ENCODE measurements at regions not wholly inside any gene's neighbourhood (a gene's known extent, or its start where the extent isn't known, plus 50 kb on each side); places are given as distances from the start of the nearest gene placed in this dataset.
A peak's percentile ranks its signal among the peaks of the same experiment; 100 is the strongest.

- no peak for DNase-seq (ENCODE audit: low spot score)
Observed at GRCh38 chr6:129778793-129779192, 68.8 kb upstream of the ARHGAP18 start.

DNA sequence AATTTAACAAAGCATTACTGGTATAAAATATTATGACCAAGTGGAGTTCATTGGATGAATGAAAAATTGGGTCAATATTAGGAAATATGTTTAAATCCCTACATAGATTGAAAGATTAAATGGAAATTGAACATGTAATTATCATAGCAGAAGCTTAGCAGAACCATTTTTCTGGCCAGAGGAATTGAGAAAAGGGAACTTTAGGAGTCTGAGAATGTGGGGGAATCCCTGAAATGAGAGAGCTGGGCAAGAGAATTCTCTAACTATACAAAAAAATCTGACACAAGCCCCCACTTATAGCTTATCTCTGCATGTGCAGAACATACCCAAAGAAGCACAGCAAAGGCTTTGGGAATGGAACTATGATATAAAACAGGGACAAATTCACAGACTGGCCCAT, 67.4 kb upstream of the ARHGAP18 start:
- DNase-seq (ENCODE audit: low spot score), result no peak

DNA sequence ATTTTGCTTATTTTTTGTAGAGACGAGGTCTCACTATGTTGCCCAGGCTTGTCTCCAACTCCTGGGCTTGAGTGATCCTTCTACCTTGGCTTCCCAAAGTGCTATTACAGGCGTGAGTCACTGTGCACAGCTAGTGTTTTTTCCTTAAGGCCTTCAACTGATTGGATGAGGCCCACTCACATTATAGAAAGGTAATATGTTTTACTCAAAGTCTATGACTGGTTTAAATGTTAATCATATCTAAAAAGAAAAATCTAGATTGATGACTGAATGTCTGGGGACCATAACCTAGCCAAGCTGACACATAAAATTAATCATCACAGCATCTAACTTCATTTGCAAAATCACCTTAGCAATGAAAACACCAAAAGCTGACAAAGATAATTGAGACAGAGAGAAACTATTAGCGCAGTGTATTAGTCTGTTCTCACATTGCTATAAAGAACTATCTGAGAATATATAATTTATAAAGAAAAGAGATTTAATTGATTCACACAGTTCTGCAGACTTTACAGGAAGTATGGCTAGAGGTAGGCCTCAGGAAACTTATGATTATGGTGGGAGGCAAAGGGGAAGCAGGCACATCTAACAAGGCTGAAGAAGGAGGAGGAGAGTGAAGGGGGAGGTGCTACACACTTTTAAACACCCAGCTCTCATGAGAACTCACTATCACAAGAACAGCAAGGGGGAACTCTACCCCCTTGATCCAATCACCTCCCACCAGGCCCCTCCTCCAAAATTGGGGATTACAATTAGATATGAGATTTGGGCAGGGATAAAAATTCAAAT, 66.8 kb upstream of the ARHGAP18 start:
- DNase-seq (ENCODE audit: low spot score), result no peak

- peak; percentile 47 for DNase-seq (ENCODE audit: low spot score)
Observed at GRCh38 chr6:129774697-129775447, 64.9 kb upstream of the ARHGAP18 start.

DNA sequence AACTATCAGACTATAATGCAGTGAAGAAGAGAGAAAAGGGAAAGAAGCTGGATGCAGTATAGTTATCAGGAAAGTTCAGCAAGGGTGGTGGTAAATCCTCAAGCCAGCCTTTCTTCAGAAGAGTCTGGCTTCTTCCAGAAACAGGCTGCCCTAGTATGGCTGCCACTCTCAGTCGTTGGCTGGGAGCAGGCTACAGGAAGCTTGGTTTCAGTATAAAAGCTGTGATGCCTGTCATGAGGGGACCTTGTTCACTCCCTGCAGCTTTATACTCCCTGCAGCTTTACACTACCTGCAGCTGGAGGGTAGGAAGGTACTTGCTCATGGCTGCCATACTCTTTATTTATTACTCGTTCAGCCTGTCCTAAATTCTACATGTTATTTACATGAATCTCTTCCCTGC, 63.3 kb upstream of the ARHGAP18 start:
- no peak for DNase-seq (ENCODE audit: low spot score)

DNA sequence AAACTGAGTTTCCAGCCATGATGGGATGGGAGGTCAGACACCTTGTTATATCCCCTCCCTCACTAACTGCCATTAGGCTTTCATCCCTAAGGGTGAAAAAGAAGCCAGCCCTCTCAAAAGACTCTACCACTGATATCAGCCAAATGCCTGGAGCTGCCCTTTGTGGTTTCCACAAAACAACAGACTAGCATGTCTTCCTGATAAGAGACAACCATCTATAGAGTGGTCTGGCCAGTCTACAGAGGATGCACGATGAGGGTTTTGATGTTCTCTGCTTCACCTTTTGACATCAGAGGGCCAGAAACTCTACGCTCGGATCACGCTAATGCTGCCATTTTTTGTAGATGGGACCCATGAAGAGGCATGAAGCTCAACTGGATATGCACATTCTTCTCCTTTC, 61.7 kb upstream of the ARHGAP18 start:
- DNase-seq (ENCODE audit: low spot score), result no peak

- no peak for DNase-seq (ENCODE audit: low spot score)
Observed at GRCh38 chr6:129767776-129768485, 58.0 kb upstream of the ARHGAP18 start.

DNA sequence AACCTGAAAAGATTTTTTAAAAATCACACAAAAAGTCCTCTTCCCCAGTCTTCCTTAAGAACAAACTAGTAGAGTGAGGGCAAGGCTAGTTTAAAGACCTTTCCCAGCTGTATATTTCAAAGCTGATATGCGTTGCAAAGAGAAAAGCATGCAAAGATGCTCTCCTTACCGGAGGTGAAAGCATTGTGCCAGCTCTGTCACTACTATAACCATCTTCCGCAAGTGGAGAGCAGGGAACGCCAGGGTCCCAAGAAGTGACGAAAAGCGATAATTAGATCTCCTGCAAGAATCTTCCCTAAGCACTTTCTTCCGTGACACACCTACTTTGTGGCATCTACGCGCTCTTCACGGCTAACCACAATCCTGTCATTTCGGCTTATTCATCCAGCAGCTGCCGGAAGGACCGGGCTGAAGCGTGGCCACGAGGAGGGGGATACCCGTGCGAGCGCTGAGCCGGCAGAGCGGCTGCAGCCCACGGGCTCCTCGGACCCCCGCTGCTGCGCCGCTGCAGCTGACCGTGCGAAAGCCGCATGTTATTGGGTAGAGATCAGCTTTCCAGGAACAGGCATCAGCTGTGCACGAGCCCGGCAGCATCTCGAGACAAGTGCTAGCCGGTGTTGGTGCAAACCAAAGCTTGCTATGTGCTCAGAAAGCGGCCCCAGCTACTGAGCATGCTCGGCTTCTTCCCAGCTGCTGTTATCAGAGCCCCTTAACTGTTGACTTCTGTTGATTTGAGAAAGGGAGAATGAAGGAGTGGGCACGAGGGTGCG, 57.2 kb upstream of the ARHGAP18 start:
- DNase-seq (ENCODE audit: low spot score), result no peak

GRCh38 chr6:129764761-129765407, 54.9 kb upstream of the ARHGAP18 start:
- no peak for DNase-seq (ENCODE audit: low spot score)

GRCh38 chr6:129759796-129760605, 50.0 kb upstream of the ARHGAP18 start:
- DNase-seq (ENCODE audit: low spot score), result no peak
